ENCODE measurements at regions not wholly inside any gene's neighbourhood (a gene's known extent, or its start where the extent isn't known, plus 50 kb on each side); places are given as distances from the start of the nearest gene placed in this dataset.

GRCh38 chr4:38499101-38499500 lies 164.9 kb upstream of the KLF3 start:
- ChIA-PET CTCF (no interaction called here), POLR2A (ENCODE audit: low non-redundant PET) (no interaction called here)
- no peak for DNase-seq (ENCODE audit: low spot score)
- Histone ChIP-seq H3K36me3 (ENCODE audit: insufficient read depth, low read length, poor library complexity, severe bottlenecking) (no peaks in the 10 kb centered on the region), H3K4me1 (ENCODE audit: insufficient read depth, low read length, poor library complexity, severe bottlenecking) (no peaks in the 10 kb centered on the region), H3K4me3 (ENCODE audit: low read depth, low read length, poor library complexity, severe bottlenecking) (no peak overlapping the region), H3K9me3 (ENCODE audit: low read depth, low read length, poor library complexity, severe bottlenecking) (no peaks in the 10 kb centered on the region), H3K27me3 (replicated peaks; ENCODE audit: insufficient read depth, low read depth, low read length, poor library complexity) (no peaks in the 10 kb centered on the region), H3K27ac (ENCODE audit: low read depth, low read length, poor library complexity, severe bottlenecking) (no peak overlapping the region)
- intact Hi-C loops (cut with micrococcal nuclease; ENCODE audit: unreplicated experiment), result no loop called here
- TF ChIP-seq CTCF (conservative IDR thresholded peaks at IDR 0.05; ENCODE audit: low read depth, low read length) (no peak), EZH2 (IDR thresholded peaks at IDR 0.05; ENCODE audit: borderline replicate concordance, low read depth, low read length, poor library complexity, severe bottlenecking) (no peak)
- no TSS peak for BruUV-seq (replicated peaks)

GRCh38 chr4:38500433-38500832 lies 163.6 kb upstream of the KLF3 start:
- ChIA-PET CTCF (no interaction called here), POLR2A (ENCODE audit: low non-redundant PET) (no interaction called here)
- Histone ChIP-seq H3K27ac (ENCODE audit: low read depth, low read length, poor library complexity, severe bottlenecking) (no peak overlapping the region), H3K27me3 (replicated peaks; ENCODE audit: insufficient read depth, low read depth, low read length, poor library complexity) (no peaks in the 10 kb centered on the region), H3K4me3 (ENCODE audit: low read depth, low read length, poor library complexity, severe bottlenecking) (no peak overlapping the region), H3K9me3 (ENCODE audit: low read depth, low read length, poor library complexity, severe bottlenecking) (no peaks in the 10 kb centered on the region), H3K4me1 (ENCODE audit: insufficient read depth, low read length, poor library complexity, severe bottlenecking) (no peaks in the 10 kb centered on the region), H3K36me3 (ENCODE audit: insufficient read depth, low read length, poor library complexity, severe bottlenecking) (no peaks in the 10 kb centered on the region)
- intact Hi-C loops (cut with micrococcal nuclease; ENCODE audit: unreplicated experiment), result no loop called here
- peak; percentile 18 for DNase-seq (ENCODE audit: low spot score)
- no TSS peak for BruUV-seq (replicated peaks)
- TF ChIP-seq CTCF (conservative IDR thresholded peaks at IDR 0.05; ENCODE audit: low read depth, low read length) (no peak), EZH2 (IDR thresholded peaks at IDR 0.05; ENCODE audit: borderline replicate concordance, low read depth, low read length, poor library complexity, severe bottlenecking) (no peak)

GRCh38 chr4:38501698-38502097 lies 162.3 kb upstream of the KLF3 start:
- H3K4me3 ChIP-seq (ENCODE audit: low read depth, low read length, poor library complexity, severe bottlenecking), result no peak overlapping the region
- no peaks in the 10 kb centered on the region for H3K9me3 ChIP-seq (ENCODE audit: low read depth, low read length, poor library complexity, severe bottlenecking)
- TF ChIP-seq EZH2 (IDR thresholded peaks at IDR 0.05; ENCODE audit: borderline replicate concordance, low read depth, low read length, poor library complexity, severe bottlenecking), result no peak
- no peak for TF ChIP-seq CTCF (conservative IDR thresholded peaks at IDR 0.05; ENCODE audit: low read depth, low read length)
- no peak overlapping the region for H3K27ac ChIP-seq (ENCODE audit: low read depth, low read length, poor library complexity, severe bottlenecking)
- no peaks in the 10 kb centered on the region for H3K4me1 ChIP-seq (ENCODE audit: insufficient read depth, low read length, poor library complexity, severe bottlenecking)
- ChIA-PET CTCF (no interaction called here), POLR2A (ENCODE audit: low non-redundant PET) (no interaction called here)
- H3K27me3 ChIP-seq (replicated peaks; ENCODE audit: insufficient read depth, low read depth, low read length, poor library complexity), result no peaks in the 10 kb centered on the region
- H3K36me3 ChIP-seq (ENCODE audit: insufficient read depth, low read length, poor library complexity, severe bottlenecking), result no peaks in the 10 kb centered on the region
- no peak for DNase-seq (ENCODE audit: low spot score)
- BruUV-seq (replicated peaks), result no TSS peak
- intact Hi-C loops (cut with micrococcal nuclease; ENCODE audit: unreplicated experiment), result no loop called here

All from A673 (cell line).